T-helper 2 cell treated with Interferon-gamma antibody and Interleukin-4, amounts not matched to agents 100 ng/mL and 5 ng/mL, for 36 hours (primary cell): ENCODE measurements at regions not wholly inside any gene's neighbourhood (a gene's known extent, or its start where the extent isn't known, plus 50 kb on each side); places are given as distances from the start of the nearest gene placed in this dataset.

Source experiments
- intact Hi-C: fragments of 100-400 bp; cut with micrococcal nuclease; formaldehyde crosslinking; loops from one replicate; pipeline ENCODE4 v1.15.1; 2023

DNA sequence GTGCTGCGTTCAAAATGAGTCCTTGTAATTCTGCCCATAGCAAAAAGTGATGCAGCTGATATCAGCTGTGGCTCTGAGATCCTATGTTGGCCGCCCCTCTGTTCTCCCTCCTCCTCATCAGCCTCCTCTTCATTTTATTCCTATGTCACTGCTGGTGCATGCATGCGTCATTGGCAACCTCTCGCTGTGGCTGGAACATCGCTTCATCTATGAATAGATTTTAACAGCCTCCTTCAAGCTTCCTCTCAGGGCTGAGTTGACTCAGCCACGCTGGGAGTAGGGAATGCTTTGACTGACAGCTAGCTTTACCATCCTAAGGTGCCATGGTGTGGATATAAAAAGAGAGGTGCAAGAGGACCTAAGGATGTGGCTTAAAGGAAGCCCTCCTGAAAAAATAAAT is 303.5 kb downstream of the PLK2 start:
- intact Hi-C loops = no loop called here

DNA sequence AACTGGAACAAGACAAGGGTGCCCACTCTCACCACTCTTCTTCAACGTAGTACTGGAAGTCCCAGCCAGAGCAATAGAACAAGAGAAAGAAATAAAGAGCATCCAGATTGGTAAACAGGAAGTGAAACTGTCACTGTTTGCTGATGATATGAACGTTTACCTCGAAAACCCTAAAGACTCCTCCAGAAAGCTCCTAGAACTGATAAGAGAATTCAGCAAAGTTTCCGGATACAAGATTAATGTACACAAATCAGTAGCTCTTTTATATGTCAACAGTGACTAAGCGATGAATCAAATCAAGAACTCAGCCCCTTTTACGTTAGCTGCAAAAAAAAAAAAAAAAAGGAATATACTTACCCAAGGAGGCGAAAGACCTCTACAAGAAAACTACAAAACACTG is 306.6 kb downstream of the PLK2 start:
- intact Hi-C loops = no loop called here

GRCh38 chr5:58151414-58151813 is 308.5 kb downstream of the PLK2 start:
- intact Hi-C loops = no loop called here

- intact Hi-C loops = no loop called here
Measured at GRCh38 chr5:58150926-58151325, 309.0 kb downstream of the PLK2 start.

DNA sequence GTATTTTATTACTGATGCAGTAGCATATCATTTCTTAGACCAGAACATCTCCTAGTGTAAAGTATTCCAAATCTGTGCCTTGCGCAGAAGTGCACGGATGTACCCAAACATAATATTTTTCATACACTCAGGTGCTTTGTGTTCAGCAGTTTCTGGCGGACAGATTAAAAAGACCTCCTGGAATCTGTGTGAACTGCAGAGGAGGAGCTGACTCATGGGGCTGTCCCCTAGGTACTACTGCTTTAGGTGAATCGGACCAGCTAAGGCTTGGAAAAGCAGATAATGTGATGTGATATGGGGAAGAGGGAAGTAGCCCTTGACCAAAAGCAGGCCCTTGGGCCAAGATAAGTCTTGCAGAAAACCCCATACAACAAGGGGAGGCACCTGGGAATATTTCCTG is 310.1 kb downstream of the PLK2 start:
- intact Hi-C loops = no loop called here

- intact Hi-C loops = no loop called here
Measured at GRCh38 chr5:58149345-58149744, 310.5 kb downstream of the PLK2 start.

- intact Hi-C loops = no loop called here
Measured at GRCh38 chr5:58148254-58148775, 311.6 kb downstream of the PLK2 start.

DNA sequence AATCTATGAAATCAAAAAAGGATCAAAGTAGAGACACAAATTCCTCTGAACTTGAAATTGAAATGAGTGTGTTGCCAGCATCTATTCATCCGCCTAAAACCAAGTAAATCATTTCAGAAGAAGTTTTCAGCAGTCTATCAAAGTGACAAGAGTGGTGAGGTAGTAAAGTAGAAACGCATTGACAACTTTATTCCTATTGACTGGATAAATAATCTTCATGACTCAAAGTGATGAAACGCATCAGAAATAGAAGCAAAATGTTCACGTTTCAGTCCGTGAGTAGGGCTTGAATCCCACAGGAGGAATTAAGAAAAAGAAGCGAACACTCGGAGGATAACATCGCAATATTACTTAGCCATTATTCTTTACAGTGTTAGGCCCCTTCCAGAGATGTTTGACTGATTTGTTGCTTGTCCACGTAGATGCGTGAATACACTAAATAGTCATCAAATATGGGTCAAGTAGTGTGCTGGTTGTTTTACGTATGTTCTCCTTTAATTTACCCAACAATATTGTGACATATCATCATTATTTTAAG is 314.4 kb downstream of the PLK2 start:
- intact Hi-C loops = no loop called here

DNA sequence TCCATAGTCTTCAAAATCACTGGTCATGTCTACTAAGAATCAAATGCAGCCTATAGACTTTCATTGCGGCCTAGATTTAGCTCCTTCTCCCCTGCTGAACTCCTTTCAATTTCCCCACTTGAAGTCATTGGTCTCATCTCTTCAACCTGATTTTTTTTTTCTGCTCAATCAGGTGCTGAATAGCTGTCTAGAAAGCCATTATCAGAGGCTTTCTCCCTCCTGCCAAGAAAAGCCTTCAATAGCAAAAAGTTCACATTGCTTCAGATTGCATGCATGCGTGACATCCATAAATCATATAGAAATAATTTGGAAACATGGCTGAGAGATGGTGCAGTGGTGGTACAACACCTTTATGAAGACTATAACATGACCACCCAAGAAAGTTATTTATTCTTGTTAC is 316.2 kb downstream of the PLK2 start:
- intact Hi-C loops = no loop called here

DNA sequence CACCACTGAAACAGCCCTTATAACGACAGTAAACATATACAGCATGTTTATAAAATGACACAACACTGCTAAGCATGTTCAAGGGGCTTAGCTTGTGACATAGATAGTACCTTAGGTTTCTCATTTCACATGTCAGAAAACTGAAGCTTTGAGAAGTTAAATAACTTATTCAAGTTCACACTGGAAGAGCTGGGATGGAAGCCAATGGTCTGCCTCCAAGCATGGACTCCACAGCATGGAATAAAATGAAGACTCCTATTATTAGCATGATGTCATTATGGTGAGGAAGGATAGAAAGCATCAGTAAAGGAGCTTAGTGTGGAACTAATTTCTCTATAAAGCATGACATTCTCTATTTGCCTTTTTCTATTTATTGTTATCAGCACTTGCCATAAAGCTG is 316.7 kb downstream of the PLK2 start:
- intact Hi-C loops = no loop called here

DNA sequence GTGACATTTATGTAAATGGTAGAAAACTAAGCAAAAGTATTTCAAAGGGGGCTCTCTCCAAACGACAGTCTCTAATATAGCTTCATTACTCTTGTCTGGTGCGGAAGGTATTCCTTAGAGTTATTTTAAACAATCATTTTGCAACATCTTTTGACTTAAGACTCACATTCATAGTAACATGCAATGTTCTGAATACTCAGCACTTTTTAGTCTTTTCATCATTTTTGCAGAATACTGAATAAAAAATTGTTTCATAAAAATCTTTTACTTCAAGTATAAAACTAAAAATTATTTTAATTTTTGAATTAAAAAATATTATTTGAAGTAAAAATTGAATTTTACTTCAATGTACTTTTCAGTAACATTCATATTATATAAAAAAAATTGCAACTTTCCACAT is 321.1 kb downstream of the PLK2 start:
- intact Hi-C loops = no loop called here

DNA sequence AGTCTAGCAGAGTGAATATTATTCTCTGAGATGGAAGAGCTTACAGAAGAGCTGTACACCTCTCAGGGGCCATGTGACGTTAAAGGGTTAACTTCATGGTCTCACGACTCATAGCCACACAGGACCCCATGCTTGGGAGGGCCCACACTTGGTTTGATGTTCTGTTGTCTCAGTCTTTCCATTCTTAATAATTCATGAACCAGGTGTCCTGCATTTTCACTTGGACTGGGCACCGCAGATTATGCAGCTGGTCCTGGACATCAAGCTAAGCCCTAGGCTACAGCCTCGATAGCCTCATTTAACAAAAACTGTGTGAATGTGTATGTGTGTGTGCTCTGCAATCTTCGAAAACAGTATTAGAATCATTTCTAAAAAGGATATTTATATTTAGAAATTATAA is 323.5 kb downstream of the PLK2 start:
- intact Hi-C loops = no loop called here

- intact Hi-C loops = no loop called here
Measured at GRCh38 chr5:58135571-58136335, 324.1 kb downstream of the PLK2 start.

GRCh38 chr5:58133631-58134296 is 326.1 kb downstream of the PLK2 start:
- intact Hi-C loops = no loop called here

- intact Hi-C loops = no loop called here
Measured at GRCh38 chr5:58133216-58133615, 326.7 kb downstream of the PLK2 start.

DNA sequence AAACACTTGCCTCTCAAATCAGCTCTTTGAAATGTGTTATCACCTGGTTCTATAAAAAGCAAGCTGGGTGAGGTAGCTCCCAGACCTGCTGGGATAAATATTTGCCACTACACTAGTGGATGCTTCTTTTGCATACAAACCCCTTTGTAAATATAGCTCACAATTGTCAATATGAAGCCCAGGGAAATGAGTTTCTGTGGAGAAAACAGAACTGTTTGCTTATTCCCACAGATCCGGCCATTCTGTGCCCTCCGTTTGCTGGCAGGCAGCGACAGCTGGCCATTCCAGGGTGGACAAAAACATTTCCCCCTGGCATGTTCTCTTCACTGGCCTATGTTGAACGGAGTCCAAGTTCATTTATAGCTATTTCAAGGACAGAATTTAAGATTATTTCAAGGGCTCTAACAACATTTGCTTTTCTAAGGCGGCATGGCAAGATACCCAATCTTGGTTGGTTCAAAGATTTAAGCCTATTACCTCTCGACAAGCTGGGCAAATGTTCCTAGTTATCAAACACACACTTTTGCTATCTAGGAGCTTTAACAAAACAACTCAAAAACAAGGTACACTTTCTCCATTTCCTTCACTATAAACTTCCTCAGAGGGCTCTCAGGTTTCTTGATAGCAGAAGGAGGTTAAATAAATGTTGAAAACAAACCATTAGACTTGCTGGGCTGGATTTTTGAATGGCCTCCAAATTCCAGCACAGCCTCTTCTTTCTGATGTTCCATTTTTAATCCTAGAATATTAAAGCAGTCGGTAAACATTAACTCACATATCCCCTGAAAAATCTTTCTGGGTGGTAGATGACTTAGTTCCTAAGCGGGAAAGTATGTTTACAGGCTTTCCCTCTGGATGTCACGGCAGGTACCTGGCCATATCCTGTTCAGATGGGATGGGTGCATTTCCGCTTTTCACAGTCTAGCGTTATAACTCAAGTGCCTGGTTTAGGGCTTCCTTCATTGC is 332.3 kb downstream of the PLK2 start:
- intact Hi-C loops = no loop called here

- intact Hi-C loops = no loop called here
Measured at GRCh38 chr5:58123501-58123900, 336.4 kb downstream of the PLK2 start.

GRCh38 chr5:58122848-58123392 is 337.0 kb downstream of the PLK2 start:
- intact Hi-C loops = no loop called here

- intact Hi-C loops = no loop called here
Measured at GRCh38 chr5:58122157-58122556, 337.7 kb downstream of the PLK2 start.

GRCh38 chr5:58121391-58121790 is 338.5 kb downstream of the PLK2 start:
- intact Hi-C loops = no loop called here

GRCh38 chr5:58117542-58117941 is 342.3 kb downstream of the PLK2 start:
- intact Hi-C loops = no loop called here
